Activated CD4-positive, alpha-beta memory T cell treated with anti-CD3 and anti-CD28 coated beads for 36 hours (primary cell): ENCODE measurements at regions not wholly inside any gene's neighbourhood (a gene's known extent, or its start where the extent isn't known, plus 50 kb on each side); places are given as distances from the start of the nearest gene placed in this dataset.

Experiments used
- CTCF ChIA-PET: fragments of 350-600 bp; sonication (Branson Sonifier 250); formaldehyde crosslinking; loops from one replicate; lab custom pipeline; 2021; ENCODE audit warnings: antibody characterized with exemption, inconsistent platforms; lab: Charles Lee
- POLR2A ChIA-PET: fragments of 350-600 bp; sonication (Branson Sonifier 250); formaldehyde crosslinking; loops from one replicate; lab custom pipeline; 2021; ENCODE audit warnings: antibody characterized with exemption; lab: Charles Lee
- DNase-seq: peaks from one replicate; pipeline ENCODE4 v3.0.0-alpha.2; 2020
- H3K27ac Mint-ChIP-seq: one replicate; pipeline ENCODE4 v1.8.0; 2021; ENCODE audit warnings: mixed read lengths
- H3K27me3 Mint-ChIP-seq: one replicate; pipeline ENCODE4 v1.8.0; 2021; ENCODE audit warnings: mixed read lengths
- H3K36me3 Mint-ChIP-seq: one replicate; pipeline ENCODE4 v1.8.0; 2021; ENCODE audit warnings: mixed read lengths
- H3K4me1 Mint-ChIP-seq: one replicate; pipeline ENCODE4 v1.8.0; 2021; ENCODE audit warnings: low read depth, mixed read lengths
- H3K4me3 Mint-ChIP-seq: one replicate; pipeline ENCODE4 v1.8.0; 2021; ENCODE audit warnings: mild to moderate bottlenecking, mixed read lengths
- H3K9me3 Mint-ChIP-seq: one replicate; pipeline ENCODE4 v1.8.0; 2021; ENCODE audit warnings: mixed read lengths
- intact Hi-C: fragments of 100-400 bp; cut with micrococcal nuclease; formaldehyde crosslinking; loops from one replicate; pipeline ENCODE4 v1.15.1; 2023

DNA sequence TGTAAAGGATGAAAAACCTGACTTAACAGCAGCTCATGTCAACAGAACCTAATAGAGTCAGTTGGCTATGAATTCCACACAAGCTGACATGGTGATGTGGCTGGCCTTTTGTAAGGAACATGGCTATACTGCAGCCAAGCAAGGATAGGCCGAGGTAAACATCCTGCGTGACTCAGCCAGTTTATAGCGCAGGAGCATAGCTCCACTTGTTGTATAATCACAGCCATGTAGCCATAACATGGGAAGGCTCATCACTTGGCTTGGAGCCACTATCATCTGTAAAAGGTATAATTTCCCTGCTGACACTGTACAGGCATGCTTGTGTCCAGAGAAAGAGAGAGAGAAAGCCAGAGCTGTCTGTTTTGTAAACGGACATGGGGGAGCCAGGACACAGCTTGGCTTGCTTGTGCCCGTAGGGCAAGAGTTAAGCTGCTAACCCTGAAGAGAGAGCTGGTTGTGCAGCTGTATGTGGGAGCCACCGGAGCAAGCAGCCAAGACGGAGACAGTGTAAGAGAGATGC, 104.4 kb upstream of the PLET1 start:
- Mint-ChIP-seq H3K4me1 (no peaks in the 10 kb centered on the region), H3K27ac (no peak overlapping the region), H3K36me3 (no peaks in the 10 kb centered on the region), H3K9me3 (no peaks in the 10 kb centered on the region), H3K4me3 (no peak overlapping the region), H3K27me3 (no peaks in the 10 kb centered on the region)
- ChIA-PET POLR2A (no interaction called here), CTCF (interaction anchor here (0.9 kb wide), 1 partner anchor 191 kb away, joined by 3 read pairs; no protein-coding TSS in a partner anchor)
- intact Hi-C loops: no loop called here
- no peak for DNase-seq

DNA sequence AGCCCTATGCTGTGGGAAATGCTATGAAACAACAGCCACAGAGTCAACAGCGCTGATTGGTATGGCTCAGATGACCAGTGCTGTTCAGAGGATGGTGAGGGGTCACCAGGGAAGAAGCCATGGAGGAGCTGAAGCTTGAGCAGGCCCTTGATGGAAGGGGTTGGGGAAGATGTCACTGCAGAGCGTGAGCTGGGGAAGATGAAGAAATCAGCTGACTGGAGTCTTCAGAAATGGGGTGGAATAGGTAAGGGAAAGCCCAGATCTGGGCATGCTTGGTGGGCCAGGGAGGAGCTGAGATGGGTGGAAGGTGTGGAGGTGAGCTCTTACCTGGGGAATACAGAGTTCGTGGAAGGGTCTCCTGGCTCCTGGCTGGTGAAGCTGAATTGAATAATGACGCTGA, 105.4 kb upstream of the PLET1 start:
- intact Hi-C loops: no loop called here
- H3K4me1 Mint-ChIP-seq: no peaks in the 10 kb centered on the region
- CTCF ChIA-PET: no interaction called here

DNA sequence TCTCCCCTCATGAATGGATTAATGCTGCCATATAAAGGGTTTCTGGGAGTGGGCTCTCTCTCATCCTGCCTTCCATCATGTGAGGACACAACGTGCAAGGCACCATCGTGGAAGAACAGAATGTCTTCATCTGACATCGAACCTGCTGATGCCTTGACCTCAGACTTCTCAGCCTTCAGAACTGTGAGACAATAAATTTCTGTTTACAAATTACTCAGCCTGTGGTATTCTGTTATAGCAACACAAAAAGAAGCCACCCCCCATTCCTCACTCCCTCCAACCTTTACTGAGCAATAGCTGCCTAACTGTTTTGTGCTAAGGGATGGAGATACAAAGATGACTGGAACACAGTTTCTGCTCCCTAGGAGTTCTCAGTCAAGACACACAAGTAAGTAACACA, 106.1 kb upstream of the PLET1 start:
- POLR2A ChIA-PET: no interaction called here

More for the DNA sequence above, 105.4 kb upstream of the PLET1 start:
- Mint-ChIP-seq H3K4me3 (no peak overlapping the region), H3K27me3 (no peaks in the 10 kb centered on the region), H3K27ac (no peak overlapping the region), H3K9me3 (no peaks in the 10 kb centered on the region), H3K36me3 (no peaks in the 10 kb centered on the region)
- POLR2A ChIA-PET: no interaction called here
- no peak for DNase-seq

DNA sequence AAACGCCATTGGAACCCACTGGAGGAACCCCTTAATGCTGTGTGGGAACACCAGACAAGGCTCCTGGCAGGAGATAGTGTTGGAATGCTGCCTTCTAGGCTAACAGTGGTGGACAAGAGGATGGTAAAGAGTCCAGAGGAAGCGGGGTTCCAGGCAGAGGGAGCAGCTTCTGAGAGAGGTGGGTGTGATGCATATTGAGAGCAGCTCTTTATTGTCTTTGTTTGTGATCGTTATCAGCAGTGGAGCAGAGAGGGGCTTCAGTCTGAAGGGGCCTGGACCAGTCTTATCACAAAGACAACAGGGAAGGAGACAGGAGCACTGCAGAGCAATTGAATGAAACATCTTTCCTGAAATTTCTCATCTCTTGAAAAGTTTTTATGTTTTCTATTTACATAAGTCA, 106.8 kb upstream of the PLET1 start:
- CTCF ChIA-PET: no interaction called here
- intact Hi-C loops: no loop called here
- POLR2A ChIA-PET: no interaction called here
- H3K9me3 Mint-ChIP-seq: peaks cover 3% of the 10 kb centered on the region
- no peak for DNase-seq
- H3K36me3 Mint-ChIP-seq: peaks cover 1% of the 10 kb centered on the region
- H3K4me3 Mint-ChIP-seq: no peak overlapping the region
- no peaks in the 10 kb centered on the region for H3K27me3 Mint-ChIP-seq
- H3K27ac Mint-ChIP-seq: no peak overlapping the region
- no peaks in the 10 kb centered on the region for H3K4me1 Mint-ChIP-seq

More for the DNA sequence above, 106.1 kb upstream of the PLET1 start:
- intact Hi-C loops: no loop called here
- no peaks in the 10 kb centered on the region for H3K36me3 Mint-ChIP-seq
- H3K4me1 Mint-ChIP-seq: no peaks in the 10 kb centered on the region
- no peaks in the 10 kb centered on the region for H3K9me3 Mint-ChIP-seq
- no peak overlapping the region for H3K27ac Mint-ChIP-seq
- DNase-seq: no peak
- CTCF ChIA-PET: no interaction called here
- no peak overlapping the region for H3K4me3 Mint-ChIP-seq
- H3K27me3 Mint-ChIP-seq: no peaks in the 10 kb centered on the region

DNA sequence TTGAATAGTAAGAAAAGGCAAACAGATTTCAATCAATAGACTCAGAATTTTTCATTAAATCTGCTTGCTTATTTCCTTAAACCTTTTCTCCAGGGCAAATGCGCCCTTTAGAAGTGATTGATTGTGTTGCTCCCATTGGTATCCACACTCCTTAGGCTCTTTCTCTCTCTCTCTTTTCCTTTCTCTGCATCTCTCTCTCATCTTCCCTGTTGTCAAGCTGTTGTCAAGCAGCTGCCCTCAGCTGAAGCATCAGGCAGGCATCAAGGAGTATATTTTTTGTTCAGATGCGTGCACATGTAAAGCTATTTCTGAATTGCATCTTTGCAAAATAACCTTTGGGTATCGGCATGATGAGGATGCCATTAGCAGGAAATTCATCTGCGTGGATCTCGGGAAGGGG, 107.2 kb upstream of the PLET1 start:
- H3K36me3 Mint-ChIP-seq: peaks cover 1% of the 10 kb centered on the region
- no peak for DNase-seq
- H3K27me3 Mint-ChIP-seq: no peaks in the 10 kb centered on the region
- POLR2A ChIA-PET: no interaction called here
- intact Hi-C loops: no loop called here
- CTCF ChIA-PET: no interaction called here
- no peak overlapping the region for H3K4me3 Mint-ChIP-seq
- no peaks in the 10 kb centered on the region for H3K4me1 Mint-ChIP-seq
- H3K9me3 Mint-ChIP-seq: peaks cover 3% of the 10 kb centered on the region
- no peak overlapping the region for H3K27ac Mint-ChIP-seq

DNA sequence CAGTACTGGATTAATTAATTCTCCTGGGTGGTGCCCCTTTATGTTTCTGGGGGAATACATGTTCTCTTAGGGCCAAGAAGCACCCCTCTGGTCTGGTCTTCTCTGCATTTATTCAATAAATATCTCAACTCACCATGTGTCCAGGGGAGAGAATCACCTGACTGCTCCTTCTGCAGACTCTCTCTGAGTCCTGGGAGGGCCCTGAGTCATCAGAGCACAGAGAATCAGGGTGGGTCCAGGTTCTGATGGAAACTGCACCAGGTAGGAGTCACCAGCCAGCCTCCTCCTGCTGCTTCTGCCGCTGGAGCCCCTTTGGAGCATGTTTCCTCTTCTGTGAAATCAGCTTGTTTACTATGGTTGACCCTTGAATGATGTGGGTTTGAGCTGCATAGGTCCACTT, 107.7 kb upstream of the PLET1 start:
- peaks cover 1% of the 10 kb centered on the region for H3K36me3 Mint-ChIP-seq
- H3K27me3 Mint-ChIP-seq: no peaks in the 10 kb centered on the region
- no peak for DNase-seq
- H3K4me3 Mint-ChIP-seq: no peak overlapping the region
- intact Hi-C loops: no loop called here
- H3K4me1 Mint-ChIP-seq: no peaks in the 10 kb centered on the region
- CTCF ChIA-PET: no interaction called here
- POLR2A ChIA-PET: no interaction called here
- H3K9me3 Mint-ChIP-seq: peaks cover 3% of the 10 kb centered on the region
- H3K27ac Mint-ChIP-seq: no peak overlapping the region

DNA sequence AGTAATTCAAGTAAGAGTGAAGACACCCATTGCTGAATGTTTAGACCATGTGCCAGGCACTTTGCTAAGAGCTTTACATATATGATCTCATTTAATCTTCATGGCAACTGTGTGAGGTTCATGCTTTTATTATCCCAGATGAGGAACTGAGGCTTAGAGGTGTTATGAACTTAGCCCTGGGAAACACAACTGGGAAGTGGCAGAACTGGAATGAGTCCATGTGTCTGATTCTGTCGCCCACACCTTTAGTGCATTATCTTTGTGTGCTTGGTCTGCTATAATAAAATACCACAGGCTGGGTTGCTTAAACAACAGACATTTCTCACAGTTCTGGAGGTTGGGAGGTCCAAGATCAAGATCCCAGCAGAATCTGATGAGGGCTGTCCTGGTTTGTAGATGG, 108.7 kb upstream of the PLET1 start:
- ChIA-PET CTCF (no interaction called here), POLR2A (no interaction called here)
- DNase-seq: no peak
- no peaks in the 10 kb centered on the region for H3K27me3 Mint-ChIP-seq
- H3K4me3 Mint-ChIP-seq: no peak overlapping the region
- intact Hi-C loops: no loop called here
- peaks cover 3% of the 10 kb centered on the region for H3K9me3 Mint-ChIP-seq
- peaks cover 1% of the 10 kb centered on the region for H3K36me3 Mint-ChIP-seq
- no peak overlapping the region for H3K27ac Mint-ChIP-seq
- H3K4me1 Mint-ChIP-seq: no peaks in the 10 kb centered on the region

DNA sequence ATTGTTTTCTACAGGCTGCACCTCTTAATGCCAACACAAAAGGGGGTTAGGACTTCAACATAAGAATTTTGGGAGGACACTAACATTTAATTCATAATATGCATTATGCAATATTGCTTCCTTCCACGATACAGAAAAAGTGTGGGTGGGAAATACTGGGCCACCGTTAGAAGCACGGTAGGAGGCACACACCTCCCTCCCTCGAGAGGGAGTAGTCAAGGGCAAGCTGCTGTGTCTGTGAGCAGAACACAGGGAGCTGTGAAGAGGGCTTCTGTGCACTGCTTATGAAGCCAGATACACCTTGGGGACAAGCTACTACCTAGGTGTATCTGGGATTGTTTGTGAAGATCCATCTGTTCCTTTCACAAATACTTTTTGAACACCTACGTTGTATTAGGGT, 109.3 kb upstream of the PLET1 start:
- H3K27me3 Mint-ChIP-seq: no peaks in the 10 kb centered on the region
- peaks cover 1% of the 10 kb centered on the region for H3K36me3 Mint-ChIP-seq
- peaks cover 3% of the 10 kb centered on the region for H3K9me3 Mint-ChIP-seq
- ChIA-PET CTCF (no interaction called here), POLR2A (no interaction called here)
- H3K4me1 Mint-ChIP-seq: no peaks in the 10 kb centered on the region
- intact Hi-C loops: no loop called here
- no peak overlapping the region for H3K4me3 Mint-ChIP-seq
- H3K27ac Mint-ChIP-seq: no peak overlapping the region
- DNase-seq: no peak

DNA sequence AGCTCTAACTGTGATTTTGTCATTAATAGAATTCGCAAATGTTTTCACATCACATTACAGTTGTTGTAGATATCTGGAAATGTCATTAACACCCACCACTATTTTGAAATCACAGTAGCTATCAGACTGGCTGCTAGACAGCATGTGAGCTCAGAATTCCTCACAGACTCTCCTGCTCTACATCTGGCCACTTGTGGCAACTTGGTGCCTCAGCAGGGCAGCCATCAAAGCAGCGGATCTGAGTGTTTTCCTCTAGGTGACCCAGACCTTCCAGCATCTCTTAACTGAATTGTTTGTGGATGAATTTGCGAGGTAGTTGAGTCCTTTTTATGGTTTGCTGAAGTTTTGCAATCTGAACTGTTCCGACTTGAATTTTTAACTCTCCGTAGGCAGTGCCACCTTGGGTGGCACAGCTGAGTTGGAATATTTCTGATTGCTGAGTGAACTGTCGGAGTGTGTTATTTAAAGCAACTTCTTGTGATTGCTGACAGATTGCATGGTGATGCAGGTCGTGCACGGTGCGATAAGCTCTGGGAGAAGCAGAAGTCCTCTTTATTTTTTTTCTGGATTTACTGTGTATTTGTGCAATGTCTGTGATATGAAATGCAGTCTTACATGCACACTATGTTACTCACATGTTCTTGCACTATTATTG, 114.0 kb upstream of the PLET1 start:
- no peak for DNase-seq
- Mint-ChIP-seq H3K27ac (no peak overlapping the region), H3K36me3 (peaks cover 1% of the 10 kb centered on the region), H3K4me3 (no peak overlapping the region), H3K4me1 (no peaks in the 10 kb centered on the region), H3K9me3 (peaks cover 3% of the 10 kb centered on the region), H3K27me3 (no peaks in the 10 kb centered on the region)
- POLR2A ChIA-PET: no interaction called here
- CTCF ChIA-PET: interaction anchor here (0.9 kb wide), 1 partner anchor 80 kb away, joined by 3 read pairs; no protein-coding TSS in a partner anchor
- intact Hi-C loops: no loop called here

DNA sequence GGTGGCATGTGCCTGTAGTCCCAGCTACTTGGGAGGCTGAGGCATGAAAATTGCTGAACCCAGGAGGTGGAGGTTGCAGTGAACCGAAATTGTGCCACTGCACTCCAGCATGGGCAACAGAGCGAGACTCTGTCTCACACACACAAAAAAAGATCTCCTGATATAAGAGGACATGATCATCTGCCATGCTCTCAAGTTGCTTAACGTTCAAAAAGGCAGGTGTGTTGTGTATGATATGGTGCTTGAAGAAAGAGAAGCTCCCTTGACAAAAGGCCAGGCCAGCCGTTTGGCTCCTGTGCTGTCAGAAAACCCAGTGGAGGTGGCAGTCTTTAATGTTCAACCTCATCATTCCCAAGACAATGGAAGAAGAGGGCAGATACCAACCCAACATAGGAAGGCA, 117.3 kb upstream of the PLET1 start:
- Mint-ChIP-seq H3K4me3 (no peak overlapping the region), H3K36me3 (no peaks in the 10 kb centered on the region), H3K4me1 (no peaks in the 10 kb centered on the region), H3K27ac (no peak overlapping the region), H3K9me3 (no peaks in the 10 kb centered on the region), H3K27me3 (no peaks in the 10 kb centered on the region)
- no peak for DNase-seq
- ChIA-PET CTCF (no interaction called here), POLR2A (no interaction called here)
- intact Hi-C loops: no loop called here

DNA sequence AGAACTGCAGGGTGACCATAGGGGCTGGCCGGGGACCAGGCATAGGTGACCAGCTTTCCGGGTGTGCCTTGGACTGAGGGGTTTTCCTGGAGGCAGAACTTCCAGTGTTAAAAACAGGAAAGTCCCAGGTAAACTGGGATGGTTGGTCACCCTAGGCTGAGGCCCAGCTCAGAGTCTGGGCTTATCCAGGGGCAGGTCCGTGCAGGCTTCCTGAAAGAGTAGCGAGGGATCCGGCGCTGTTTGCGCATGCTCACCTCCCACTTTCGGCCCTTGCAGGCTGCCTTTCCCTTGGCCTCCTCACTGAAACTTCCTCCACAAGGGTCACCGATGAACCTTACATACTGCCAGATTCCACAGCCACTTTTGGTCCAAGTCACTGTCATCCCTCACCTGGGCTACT, 119.8 kb upstream of the PLET1 start:
- Mint-ChIP-seq H3K27ac (no peak overlapping the region), H3K4me3 (no peak overlapping the region), H3K9me3 (no peaks in the 10 kb centered on the region), H3K36me3 (no peaks in the 10 kb centered on the region), H3K27me3 (no peaks in the 10 kb centered on the region), H3K4me1 (no peaks in the 10 kb centered on the region)
- no peak for DNase-seq
- intact Hi-C loops: no loop called here
- ChIA-PET CTCF (no interaction called here), POLR2A (no interaction called here)

DNA sequence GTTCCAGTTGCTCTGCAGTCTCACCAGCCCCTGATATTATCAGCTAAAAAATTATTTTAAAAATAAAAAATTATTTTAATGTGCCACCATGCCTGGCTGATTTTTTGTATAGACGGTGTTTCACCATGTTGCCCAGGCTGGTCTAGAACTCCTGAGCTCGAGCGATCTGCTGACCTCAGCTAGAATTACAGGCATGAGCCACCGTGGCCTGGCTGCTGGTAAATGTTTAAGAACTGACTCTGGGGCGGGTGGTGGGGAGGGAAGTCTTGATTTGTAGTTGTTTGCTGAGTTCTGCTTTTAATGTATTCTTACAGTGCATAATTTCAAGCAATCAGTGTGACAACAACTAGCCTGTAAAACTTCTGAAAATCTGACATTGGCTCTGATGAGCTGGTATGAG, 120.9 kb upstream of the PLET1 start:
- CTCF ChIA-PET: no interaction called here
- Mint-ChIP-seq H3K27me3 (no peaks in the 10 kb centered on the region), H3K4me3 (no peak overlapping the region), H3K27ac (no peak overlapping the region), H3K36me3 (no peaks in the 10 kb centered on the region), H3K9me3 (peaks cover 3% of the 10 kb centered on the region), H3K4me1 (no peaks in the 10 kb centered on the region)
- intact Hi-C loops: no loop called here
- no peak for DNase-seq
- POLR2A ChIA-PET: no interaction called here

DNA sequence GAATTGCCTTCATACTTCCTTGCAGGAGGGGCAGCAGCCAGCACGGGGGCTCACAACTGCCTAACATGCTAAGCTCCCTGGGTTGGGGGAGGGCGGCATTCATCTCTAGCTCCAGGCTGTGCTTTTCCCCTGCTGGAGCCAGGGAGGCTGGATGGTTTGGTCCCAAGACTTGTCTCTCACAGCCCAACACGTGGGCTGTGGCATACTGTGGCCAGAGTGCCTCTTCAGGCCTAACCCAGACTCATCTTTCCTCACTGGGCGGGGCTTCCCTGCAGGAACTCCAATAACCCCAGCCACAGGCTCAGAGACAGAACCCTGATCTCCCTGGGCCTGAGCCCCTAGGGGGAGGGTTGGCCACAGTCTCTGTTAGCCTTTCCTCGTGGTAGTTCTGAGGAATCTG, 121.9 kb upstream of the PLET1 start:
- DNase-seq: no peak
- intact Hi-C loops: no loop called here
- peaks cover 3% of the 10 kb centered on the region for H3K9me3 Mint-ChIP-seq
- POLR2A ChIA-PET: no interaction called here
- no peaks in the 10 kb centered on the region for H3K27me3 Mint-ChIP-seq
- no peak overlapping the region for H3K27ac Mint-ChIP-seq
- CTCF ChIA-PET: no interaction called here
- H3K36me3 Mint-ChIP-seq: no peaks in the 10 kb centered on the region
- H3K4me1 Mint-ChIP-seq: no peaks in the 10 kb centered on the region
- no peak overlapping the region for H3K4me3 Mint-ChIP-seq
